Endothelial cell (in vitro differentiated cells): ENCODE measurements at regions not wholly inside any gene's neighbourhood (a gene's known extent, or its start where the extent isn't known, plus 50 kb on each side); places are given as distances from the start of the nearest gene placed in this dataset.

Experiments
- DNase-seq: peaks from one replicate; pipeline ENCODE4 v3.0.0; 2021; ENCODE audit warnings: low spot score
- H3K27ac Mint-ChIP-seq: one replicate; pipeline ENCODE4 v1.8.0; 2021; ENCODE audit warnings: mixed read lengths, inconsistent platforms; ENCODE audit not compliant: unreplicated experiment
- H3K27me3 Mint-ChIP-seq: one replicate; pipeline ENCODE4 v1.8.0; 2021; ENCODE audit warnings: mild to moderate bottlenecking, moderate library complexity, mixed read lengths, inconsistent platforms; ENCODE audit not compliant: unreplicated experiment
- H3K36me3 Mint-ChIP-seq: one replicate; pipeline ENCODE4 v1.8.0; 2021; ENCODE audit warnings: mild to moderate bottlenecking, low read depth, mixed read lengths, inconsistent platforms; ENCODE audit not compliant: unreplicated experiment
- H3K4me1 Mint-ChIP-seq: one replicate; pipeline ENCODE4 v1.8.0; 2021; ENCODE audit warnings: mild to moderate bottlenecking, mixed read lengths, inconsistent platforms; ENCODE audit not compliant: unreplicated experiment
- H3K4me3 Mint-ChIP-seq: one replicate; pipeline ENCODE4 v1.8.0; 2021; ENCODE audit warnings: mild to moderate bottlenecking, mixed read lengths, inconsistent platforms; ENCODE audit not compliant: unreplicated experiment
- H3K9me3 Mint-ChIP-seq: one replicate; pipeline ENCODE4 v1.8.0; 2021; ENCODE audit warnings: mixed read lengths, inconsistent platforms; ENCODE audit not compliant: unreplicated experiment
- TF ChIP-seq, protein P1 (sequence below): fragments of 200-600 bp; sonication (generic); IDR thresholded peaks from one replicate; pipeline ENCODE4 v1.5.0; 2021; ENCODE audit warnings: antibody characterized with exemption; ENCODE audit not compliant: unreplicated experiment

DNA sequence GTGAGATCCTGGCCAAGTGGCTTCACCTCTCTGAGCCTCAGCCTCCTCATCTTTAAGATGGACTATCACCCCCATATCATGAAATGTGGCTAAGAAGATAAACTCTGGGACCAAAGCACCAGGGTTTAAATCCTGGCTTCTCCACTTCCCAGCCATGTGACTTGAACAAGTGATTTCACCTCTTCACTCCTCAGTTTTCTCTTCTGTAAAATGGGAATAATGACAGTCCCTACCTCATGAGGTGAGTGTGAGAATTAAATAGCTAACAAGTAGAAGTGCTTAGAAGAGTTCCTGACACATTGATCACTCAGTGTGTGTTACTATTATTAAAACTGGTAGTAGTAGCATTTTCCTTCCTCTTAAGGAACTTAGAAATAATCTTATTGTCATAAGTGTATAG, 516.9 kb upstream of the SULF2 start:
- H3K4me1 Mint-ChIP-seq: no peaks in the 10 kb centered on the region
- TF ChIP-seq, protein P1, sequence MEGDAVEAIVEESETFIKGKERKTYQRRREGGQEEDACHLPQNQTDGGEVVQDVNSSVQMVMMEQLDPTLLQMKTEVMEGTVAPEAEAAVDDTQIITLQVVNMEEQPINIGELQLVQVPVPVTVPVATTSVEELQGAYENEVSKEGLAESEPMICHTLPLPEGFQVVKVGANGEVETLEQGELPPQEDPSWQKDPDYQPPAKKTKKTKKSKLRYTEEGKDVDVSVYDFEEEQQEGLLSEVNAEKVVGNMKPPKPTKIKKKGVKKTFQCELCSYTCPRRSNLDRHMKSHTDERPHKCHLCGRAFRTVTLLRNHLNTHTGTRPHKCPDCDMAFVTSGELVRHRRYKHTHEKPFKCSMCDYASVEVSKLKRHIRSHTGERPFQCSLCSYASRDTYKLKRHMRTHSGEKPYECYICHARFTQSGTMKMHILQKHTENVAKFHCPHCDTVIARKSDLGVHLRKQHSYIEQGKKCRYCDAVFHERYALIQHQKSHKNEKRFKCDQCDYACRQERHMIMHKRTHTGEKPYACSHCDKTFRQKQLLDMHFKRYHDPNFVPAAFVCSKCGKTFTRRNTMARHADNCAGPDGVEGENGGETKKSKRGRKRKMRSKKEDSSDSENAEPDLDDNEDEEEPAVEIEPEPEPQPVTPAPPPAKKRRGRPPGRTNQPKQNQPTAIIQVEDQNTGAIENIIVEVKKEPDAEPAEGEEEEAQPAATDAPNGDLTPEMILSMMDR: no peak
- H3K9me3 Mint-ChIP-seq: no peaks in the 10 kb centered on the region
- H3K4me3 Mint-ChIP-seq: no peak overlapping the region
- no peak overlapping the region for H3K27ac Mint-ChIP-seq
- peaks cover 3% of the 10 kb centered on the region for H3K27me3 Mint-ChIP-seq
- DNase-seq: no peak
- H3K36me3 Mint-ChIP-seq: no peaks in the 10 kb centered on the region

DNA sequence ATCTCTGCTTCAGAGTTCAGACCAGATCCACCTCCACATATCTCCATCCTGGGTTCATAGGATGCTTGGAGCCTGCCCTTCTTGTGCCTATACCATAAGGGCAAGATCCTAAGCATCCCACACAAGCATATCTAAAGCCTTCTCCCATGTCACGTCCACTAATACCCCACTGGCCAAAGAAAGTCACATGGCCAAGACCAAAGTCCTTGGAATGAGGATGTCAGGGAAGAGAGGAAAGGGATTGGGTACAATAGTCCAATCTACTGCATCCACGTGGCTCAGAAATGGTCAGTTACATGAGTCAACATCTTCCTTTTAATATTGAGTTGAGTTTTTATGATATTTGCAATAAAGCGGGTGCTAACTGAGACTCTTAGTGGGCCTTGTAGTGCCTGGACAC, 515.9 kb upstream of the SULF2 start:
- Mint-ChIP-seq H3K27ac (no peak overlapping the region), H3K27me3 (peaks cover 3% of the 10 kb centered on the region), H3K9me3 (no peaks in the 10 kb centered on the region), H3K4me1 (no peaks in the 10 kb centered on the region), H3K4me3 (no peak overlapping the region), H3K36me3 (no peaks in the 10 kb centered on the region)
- DNase-seq: no peak
- TF ChIP-seq, protein P1: no peak

DNA sequence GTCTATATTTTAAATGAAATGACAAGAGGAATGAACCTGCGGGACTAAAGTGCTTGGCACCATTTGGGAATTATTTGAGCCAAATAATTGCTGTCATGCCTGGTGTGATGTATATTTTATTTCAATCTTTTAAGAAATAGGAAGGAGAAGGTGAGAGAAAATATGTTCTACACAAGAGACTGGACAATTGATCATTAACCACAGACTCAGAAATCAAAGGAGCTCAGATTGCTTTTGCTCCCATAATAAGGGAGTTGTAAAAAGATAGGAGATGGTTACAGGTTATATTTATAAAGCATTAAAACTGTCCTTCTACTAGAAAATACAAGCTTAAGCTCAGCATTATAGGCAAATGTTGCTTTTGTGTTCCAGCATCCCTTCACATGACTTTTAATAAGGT, 515.2 kb upstream of the SULF2 start:
- H3K27me3 Mint-ChIP-seq: peaks cover 3% of the 10 kb centered on the region
- no peak overlapping the region for H3K27ac Mint-ChIP-seq
- H3K36me3 Mint-ChIP-seq: no peaks in the 10 kb centered on the region
- TF ChIP-seq, protein P1: no peak
- no peak for DNase-seq
- H3K4me3 Mint-ChIP-seq: no peak overlapping the region
- H3K4me1 Mint-ChIP-seq: peaks cover 2% of the 10 kb centered on the region
- H3K9me3 Mint-ChIP-seq: no peaks in the 10 kb centered on the region

DNA sequence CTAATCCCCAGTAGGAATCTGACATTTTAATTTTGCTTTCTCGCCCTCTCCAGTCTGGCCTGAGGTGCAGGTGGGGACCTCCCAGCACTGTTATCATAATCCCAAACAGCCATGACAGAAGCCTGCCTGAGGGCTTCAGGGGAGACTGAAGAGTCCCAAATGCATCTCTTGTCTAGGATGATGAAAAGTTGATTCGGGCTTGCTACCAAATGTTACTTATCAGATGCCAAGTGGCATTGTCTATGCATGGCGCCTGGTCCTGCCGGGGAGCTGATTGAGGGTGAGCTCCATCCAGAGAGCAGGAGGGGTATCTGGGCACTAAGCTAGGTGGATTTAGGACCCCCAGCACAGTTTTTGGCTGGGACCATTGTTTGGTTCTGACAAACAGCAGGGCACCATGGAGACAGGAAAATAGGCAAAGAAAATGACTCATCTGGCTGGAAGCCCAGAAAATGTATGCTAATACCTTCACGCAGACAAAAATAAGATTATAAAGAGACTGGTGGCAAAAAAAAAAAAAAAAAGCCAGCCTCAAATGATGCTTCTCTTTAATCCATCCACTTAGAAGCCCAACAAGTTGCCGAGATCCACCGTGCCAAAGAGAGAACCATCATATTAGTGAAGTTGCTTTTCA, 513.7 kb upstream of the SULF2 start:
- Mint-ChIP-seq H3K36me3 (no peaks in the 10 kb centered on the region), H3K27me3 (peaks cover 3% of the 10 kb centered on the region), H3K27ac (no peak overlapping the region), H3K4me1 (peaks cover 6% of the 10 kb centered on the region), H3K9me3 (no peaks in the 10 kb centered on the region), H3K4me3 (no peak overlapping the region)
- TF ChIP-seq, protein P1: no peak
- no peak for DNase-seq

DNA sequence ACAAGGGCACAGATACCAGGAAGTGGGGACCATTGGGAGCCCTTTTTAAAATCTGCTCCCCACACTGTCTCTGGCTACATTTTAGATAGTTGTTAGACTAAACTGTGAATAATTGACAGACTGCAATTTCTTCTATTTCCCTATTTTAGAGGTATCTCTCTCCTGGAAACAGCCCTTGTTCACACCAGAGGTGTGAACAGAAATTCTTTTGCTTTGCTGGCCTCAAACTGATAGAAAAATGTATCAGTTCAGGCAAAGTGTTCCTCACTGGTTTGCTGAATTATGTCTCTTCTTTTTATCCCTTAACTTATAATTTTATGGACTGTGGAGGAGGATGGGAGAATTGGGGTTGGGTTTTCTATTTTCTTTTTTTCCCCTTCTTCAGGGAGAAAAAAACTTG, 513.2 kb upstream of the SULF2 start:
- H3K9me3 Mint-ChIP-seq: no peaks in the 10 kb centered on the region
- H3K4me3 Mint-ChIP-seq: no peak overlapping the region
- peaks cover 6% of the 10 kb centered on the region for H3K4me1 Mint-ChIP-seq
- H3K27me3 Mint-ChIP-seq: peaks cover 3% of the 10 kb centered on the region
- TF ChIP-seq, protein P1: no peak
- no peak overlapping the region for H3K27ac Mint-ChIP-seq
- no peaks in the 10 kb centered on the region for H3K36me3 Mint-ChIP-seq
- DNase-seq: no peak
